Keratinocyte (primary cell): ENCODE measurements at regions not wholly inside any gene's neighbourhood (a gene's known extent, or its start where the extent isn't known, plus 50 kb on each side); places are given as distances from the start of the nearest gene placed in this dataset.

Experiments
- DNase-seq: peaks from one replicate; pipeline ENCODE4 v3.0.0-alpha.2; 2011; ENCODE audit warnings: low read depth, missing footprints, low spot score
- FAIRE-seq: peaks from 2 replicates; lab custom pipeline; 2011; peaks lifted over from hg19 to GRCh38; lab: Jason Lieb, UNC
- H2AFZ ChIP-seq: 2 replicates; pipeline ENCODE4 v1.6.0; 2012; ENCODE audit warnings: low read length, control low read depth, inconsistent platforms; ENCODE audit not compliant: control insufficient read depth
- H3K27ac ChIP-seq: 2 replicates; pipeline ENCODE4 v1.5.1; 2011; ENCODE audit warnings: low read length; ENCODE audit not compliant: control insufficient read depth, insufficient read depth
- H3K27me3 ChIP-seq: 3 replicates; pipeline ENCODE4 v1.6.0; 2011; ENCODE audit warnings: low read length; ENCODE audit not compliant: control insufficient read depth, insufficient read depth; ENCODE audit errors: extremely low read depth
- H3K36me3 ChIP-seq, 2 experiments: 2 replicates in 1 of 2; 3 replicates in 1 of 2; pipeline ENCODE4 v1.5.1; 2011; ENCODE audit warnings: low read length in 2 of 2, mild to moderate bottlenecking in 1 of 2; ENCODE audit not compliant: control insufficient read depth in 2 of 2, insufficient read depth in 2 of 2; ENCODE audit errors: extremely low read depth in 1 of 2
- H3K4me1 ChIP-seq: 3 replicates; pipeline ENCODE4 v1.5.1; 2011; ENCODE audit warnings: low read length; ENCODE audit not compliant: control insufficient read depth, insufficient read depth; ENCODE audit errors: extremely low read depth
- H3K4me2 ChIP-seq: 3 replicates; pipeline ENCODE4 v1.6.0; 2011; ENCODE audit warnings: low read depth, low read length; ENCODE audit not compliant: control insufficient read depth, insufficient read depth; ENCODE audit errors: extremely low read depth
- H3K4me3 ChIP-seq, 3 experiments: fragments of 200-600 bp in 1 of 3; sonication (generic) in 1 of 3; 2 replicates in 2 of 3; 3 replicates in 1 of 3; pipeline ENCODE4 v1.5.1; 2011 to 2016; ENCODE audit warnings: low read length in 3 of 3, mild to moderate bottlenecking in 3 of 3, control low read depth in 2 of 3, inconsistent platforms in 1 of 3, low read depth in 1 of 3, mixed read lengths in 1 of 3, mixed run types in 1 of 3, moderate library complexity in 1 of 3; ENCODE audit not compliant: control insufficient read depth in 2 of 3, insufficient read depth in 2 of 3; ENCODE audit errors: extremely low read depth in 1 of 3
- H3K79me2 ChIP-seq: 2 replicates; pipeline ENCODE4 v1.6.0; 2012; ENCODE audit warnings: low read length; ENCODE audit not compliant: control insufficient read depth, insufficient read depth
- H3K9ac ChIP-seq: 3 replicates; pipeline ENCODE4 v1.6.0; 2011; ENCODE audit warnings: low read length; ENCODE audit not compliant: control insufficient read depth, insufficient read depth; ENCODE audit errors: extremely low read depth
- H3K9me1 ChIP-seq: 3 replicates; pipeline ENCODE4 v1.6.0; 2011; ENCODE audit warnings: low read length; ENCODE audit not compliant: control insufficient read depth, insufficient read depth; ENCODE audit errors: extremely low read depth
- H3K9me3 ChIP-seq: 2 replicates; pipeline ENCODE4 v1.5.1; 2012; ENCODE audit warnings: low read depth, low read length; ENCODE audit not compliant: control insufficient read depth
- H4K20me1 ChIP-seq: 3 replicates; pipeline ENCODE4 v1.6.0; 2011; ENCODE audit warnings: low read length; ENCODE audit not compliant: control insufficient read depth, insufficient read depth; ENCODE audit errors: extremely low read depth
- EZH2 ChIP-seq: IDR thresholded peaks from one replicate; pipeline ENCODE4 v1.6.1; 2012; ENCODE audit warnings: inconsistent platforms, mild to moderate bottlenecking, low read length, moderate library complexity
- dilution Hi-C: fragments of 300-500 bp; cut with MboI; formaldehyde crosslinking; loops from one replicate; pipeline ENCODE4 v1.7.0; 2020; ENCODE audit warnings: low sequenced_read_pairs; ENCODE audit not compliant: extremely low pct_ligation_motif_present
- TF ChIP-seq, protein P1 (sequence below), 3 experiments: IDR thresholded peaks in 1 of 3; conservative IDR thresholded peaks in 1 of 3; optimal IDR thresholded peaks in 1 of 3; 2 replicates in 2 of 3; 3 replicates in 1 of 3; pipeline versions ENCODE3 to v1.5.1; 2011; ENCODE audit warnings: low read length in 3 of 3, mild to moderate bottlenecking in 3 of 3, moderate library complexity in 2 of 3, control low read depth in 1 of 3, inconsistent platforms in 1 of 3; ENCODE audit not compliant: insufficient read depth in 2 of 3; ENCODE audit errors: extremely low read depth in 1 of 3

DNA sequence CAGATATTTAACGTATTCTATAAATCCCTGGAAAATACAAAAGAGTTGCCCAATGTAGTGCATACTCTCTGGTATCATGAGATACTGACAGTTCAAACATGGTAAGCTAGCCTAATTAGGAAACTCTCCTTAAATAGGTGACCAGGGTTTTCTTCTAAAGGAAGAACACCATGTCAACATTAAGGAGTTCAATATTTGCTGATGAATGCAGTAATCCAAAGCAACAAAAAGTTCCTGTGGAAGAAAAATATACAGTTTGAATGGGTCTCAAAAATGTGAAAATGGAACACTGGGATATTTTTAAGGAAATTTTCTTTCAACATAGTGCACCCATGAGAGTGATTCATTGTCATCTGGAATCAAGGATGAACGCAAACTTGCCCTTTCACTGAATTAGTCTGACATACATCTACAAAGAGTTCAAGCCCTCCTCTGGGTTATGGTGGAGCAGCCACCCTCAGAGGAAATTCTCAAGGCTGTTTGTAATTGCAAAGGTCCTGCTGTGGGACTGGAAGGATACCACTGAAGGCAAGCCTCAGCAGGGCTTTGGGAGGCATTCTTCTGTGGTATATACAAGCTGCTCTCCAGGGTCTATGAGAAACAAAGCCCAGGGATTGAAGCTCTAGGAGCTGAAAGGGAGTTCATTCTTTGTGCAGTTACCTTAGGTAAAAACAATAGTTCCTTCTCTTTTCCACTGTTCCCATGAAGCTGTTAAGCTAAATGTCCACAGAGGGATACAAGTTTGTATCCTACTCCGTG is 700.3 kb downstream of the TUSC7 start:
- FAIRE-seq, result no peak
- H3K9ac ChIP-seq, result no peak overlapping the region
- dilution Hi-C loops, result no loop called here
- no peaks in the 10 kb centered on the region for H3K9me1 ChIP-seq
- no peaks in the 10 kb centered on the region for H3K4me1 ChIP-seq
- H2AFZ ChIP-seq, result no peak overlapping the region
- no peak for DNase-seq
- TF ChIP-seq, protein P1, sequence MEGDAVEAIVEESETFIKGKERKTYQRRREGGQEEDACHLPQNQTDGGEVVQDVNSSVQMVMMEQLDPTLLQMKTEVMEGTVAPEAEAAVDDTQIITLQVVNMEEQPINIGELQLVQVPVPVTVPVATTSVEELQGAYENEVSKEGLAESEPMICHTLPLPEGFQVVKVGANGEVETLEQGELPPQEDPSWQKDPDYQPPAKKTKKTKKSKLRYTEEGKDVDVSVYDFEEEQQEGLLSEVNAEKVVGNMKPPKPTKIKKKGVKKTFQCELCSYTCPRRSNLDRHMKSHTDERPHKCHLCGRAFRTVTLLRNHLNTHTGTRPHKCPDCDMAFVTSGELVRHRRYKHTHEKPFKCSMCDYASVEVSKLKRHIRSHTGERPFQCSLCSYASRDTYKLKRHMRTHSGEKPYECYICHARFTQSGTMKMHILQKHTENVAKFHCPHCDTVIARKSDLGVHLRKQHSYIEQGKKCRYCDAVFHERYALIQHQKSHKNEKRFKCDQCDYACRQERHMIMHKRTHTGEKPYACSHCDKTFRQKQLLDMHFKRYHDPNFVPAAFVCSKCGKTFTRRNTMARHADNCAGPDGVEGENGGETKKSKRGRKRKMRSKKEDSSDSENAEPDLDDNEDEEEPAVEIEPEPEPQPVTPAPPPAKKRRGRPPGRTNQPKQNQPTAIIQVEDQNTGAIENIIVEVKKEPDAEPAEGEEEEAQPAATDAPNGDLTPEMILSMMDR (optimal IDR thresholded peaks at IDR 0.05 in 1 of 3, IDR thresholded peaks at IDR 0.05 in 1 of 3, conservative IDR thresholded peaks at IDR 0.05 in 1 of 3; ENCODE audit: extremely low read depth in 1 of 3, insufficient read depth in 2 of 3, low read length in 3 of 3), result no peak
- no peak for TF ChIP-seq EZH2
- no peak overlapping the region for H3K27ac ChIP-seq
- H3K4me2 ChIP-seq, result no peak overlapping the region
- no peaks in the 10 kb centered on the region for H3K27me3 ChIP-seq
- no peaks in the 10 kb centered on the region for H3K36me3 ChIP-seq
- H3K4me3 ChIP-seq, result no peak overlapping the region
- no peaks in the 10 kb centered on the region for H4K20me1 ChIP-seq
- no peaks in the 10 kb centered on the region for H3K79me2 ChIP-seq
- H3K9me3 ChIP-seq, result no peaks in the 10 kb centered on the region

DNA sequence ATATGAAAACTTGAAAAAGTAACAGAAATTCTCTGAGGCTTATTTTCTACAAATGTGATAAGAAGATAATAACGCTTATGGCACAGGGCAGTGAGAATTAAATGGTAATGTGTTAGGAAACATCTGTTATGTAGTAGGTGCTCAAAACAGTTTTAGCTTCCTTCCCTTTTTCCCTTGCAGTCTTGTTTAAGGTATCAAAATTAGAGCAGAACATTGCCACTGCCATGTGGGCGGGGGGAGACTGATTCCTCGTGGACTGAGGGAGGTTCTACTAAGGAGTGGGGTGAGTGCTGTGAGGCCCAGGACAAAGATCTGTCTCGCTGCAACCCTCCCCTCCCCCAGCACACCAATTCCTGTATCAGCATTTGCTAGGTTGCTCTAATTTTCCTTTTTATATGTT is 702.4 kb downstream of the TUSC7 start:
- TF ChIP-seq, protein P1 (optimal IDR thresholded peaks at IDR 0.05 in 1 of 3, IDR thresholded peaks at IDR 0.05 in 1 of 3, conservative IDR thresholded peaks at IDR 0.05 in 1 of 3; ENCODE audit: extremely low read depth in 1 of 3, insufficient read depth in 2 of 3, low read length in 3 of 3), result no peak
- TF ChIP-seq EZH2, result no peak
- dilution Hi-C loops, result no loop called here
- Histone ChIP-seq H3K36me3 (no peaks in the 10 kb centered on the region), H3K4me1 (no peaks in the 10 kb centered on the region), H3K9ac (no peak overlapping the region), H3K4me2 (no peak overlapping the region), H3K27ac (no peak overlapping the region), H4K20me1 (no peaks in the 10 kb centered on the region), H3K9me1 (no peaks in the 10 kb centered on the region), H3K79me2 (no peaks in the 10 kb centered on the region), H3K27me3 (no peaks in the 10 kb centered on the region), H2AFZ (no peak overlapping the region), H3K4me3 (no peak overlapping the region), H3K9me3 (no peaks in the 10 kb centered on the region)
- DNase-seq, result no peak
- no peak for FAIRE-seq
